MM.1S (cell line): ENCODE measurements at regions not wholly inside any gene's neighbourhood (a gene's known extent, or its start where the extent isn't known, plus 50 kb on each side); places are given as distances from the start of the nearest gene placed in this dataset.

Experiments
- EZH2 ChIP-seq: fragments of 300-600 bp; sonication (generic); optimal IDR thresholded peaks from 2 replicates; pipeline ENCODE3; 2017; ENCODE audit warnings: low read depth, mild to moderate bottlenecking, antibody characterized with exemption, low read length, mixed read lengths
- TF ChIP-seq, protein P1 (sequence below): fragments of 300-600 bp; sonication (generic); IDR thresholded peaks from 2 replicates; pipeline ENCODE4 v1.5.1; 2016; ENCODE audit warnings: antibody characterized with exemption, low read length, mixed read lengths

GRCh38 chr1:38291336-38291735, 244.7 kb upstream of the POU3F1 start:
- TF ChIP-seq, protein P1, sequence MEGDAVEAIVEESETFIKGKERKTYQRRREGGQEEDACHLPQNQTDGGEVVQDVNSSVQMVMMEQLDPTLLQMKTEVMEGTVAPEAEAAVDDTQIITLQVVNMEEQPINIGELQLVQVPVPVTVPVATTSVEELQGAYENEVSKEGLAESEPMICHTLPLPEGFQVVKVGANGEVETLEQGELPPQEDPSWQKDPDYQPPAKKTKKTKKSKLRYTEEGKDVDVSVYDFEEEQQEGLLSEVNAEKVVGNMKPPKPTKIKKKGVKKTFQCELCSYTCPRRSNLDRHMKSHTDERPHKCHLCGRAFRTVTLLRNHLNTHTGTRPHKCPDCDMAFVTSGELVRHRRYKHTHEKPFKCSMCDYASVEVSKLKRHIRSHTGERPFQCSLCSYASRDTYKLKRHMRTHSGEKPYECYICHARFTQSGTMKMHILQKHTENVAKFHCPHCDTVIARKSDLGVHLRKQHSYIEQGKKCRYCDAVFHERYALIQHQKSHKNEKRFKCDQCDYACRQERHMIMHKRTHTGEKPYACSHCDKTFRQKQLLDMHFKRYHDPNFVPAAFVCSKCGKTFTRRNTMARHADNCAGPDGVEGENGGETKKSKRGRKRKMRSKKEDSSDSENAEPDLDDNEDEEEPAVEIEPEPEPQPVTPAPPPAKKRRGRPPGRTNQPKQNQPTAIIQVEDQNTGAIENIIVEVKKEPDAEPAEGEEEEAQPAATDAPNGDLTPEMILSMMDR, result no peak
- no peak for TF ChIP-seq EZH2
